Liver (tissue), 8 donors: ENCODE measurements at regions not wholly inside any gene's neighbourhood (a gene's known extent, or its start where the extent isn't known, plus 50 kb on each side); places are given as distances from the start of the nearest gene placed in this dataset.

Experiments used
- DNase-seq: peaks from one replicate; pipeline ENCODE4 v3.0.0-alpha.2; 2017; ENCODE audit warnings: low spot score
- H3K27ac ChIP-seq, 2 donors: one replicate each; pipeline ENCODE4 v1.7.0; 2013; ENCODE audit warnings: inconsistent platforms in 2 of 2, low read length in 2 of 2, control low read depth in 1 of 2, low read depth in 1 of 2, mild to moderate bottlenecking in 1 of 2
- H3K27me3 ChIP-seq, 4 donors: one replicate each; pipeline versions ENCODE4 v1.6.1 to v1.7.0; 2013; ENCODE audit warnings: low read length in 3 of 4, inconsistent platforms in 1 of 4, mild to moderate bottlenecking in 1 of 4, moderate library complexity in 1 of 4; ENCODE audit not compliant: control insufficient read depth in 4 of 4, insufficient read depth in 4 of 4
- H3K36me3 ChIP-seq, 4 donors: one replicate each; pipeline versions ENCODE4 v1.6.1 to v1.7.0; 2013; ENCODE audit warnings: low read length in 3 of 4, mild to moderate bottlenecking in 3 of 4, low read depth in 1 of 4, moderate library complexity in 1 of 4; ENCODE audit not compliant: control insufficient read depth in 4 of 4, insufficient read depth in 3 of 4
- H3K4me1 ChIP-seq, 4 donors: one replicate each; pipeline versions ENCODE4 v1.6.1 to v1.7.0; 2013; ENCODE audit warnings: low read length in 3 of 4, mild to moderate bottlenecking in 3 of 4, moderate library complexity in 1 of 4; ENCODE audit not compliant: control insufficient read depth in 4 of 4, insufficient read depth in 4 of 4
- H3K4me3 ChIP-seq, 3 donors: one replicate each; pipeline versions ENCODE4 v1.6.1 to v1.7.0; 2013; ENCODE audit warnings: low read length in 3 of 3, control low read depth in 1 of 3, low read depth in 1 of 3, mild to moderate bottlenecking in 1 of 3
- H3K9ac ChIP-seq, 2 donors: one replicate each; pipeline ENCODE4 v1.7.0; 2013; ENCODE audit warnings: low read length in 2 of 2, mild to moderate bottlenecking in 2 of 2, moderate library complexity in 2 of 2, control low read depth in 1 of 2, low read depth in 1 of 2
- H3K9me3 ChIP-seq, 4 donors: one replicate each; pipeline versions ENCODE4 v1.6.1 to v1.7.0; 2013; ENCODE audit warnings: low read length in 3 of 4; ENCODE audit not compliant: control insufficient read depth in 4 of 4
- EGR1 ChIP-seq, 2 donors: IDR thresholded peaks; 2 replicates each; pipeline ENCODE4 v1.6.1; 2016 to 2018; ENCODE audit warnings: antibody characterized with exemption in 2 of 2, low read depth in 2 of 2
- FOXA1 ChIP-seq: IDR thresholded peaks from 2 replicates; pipeline ENCODE4 v1.6.1; 2016; ENCODE audit warnings: antibody characterized with exemption
- FOXA2 ChIP-seq: IDR thresholded peaks from 2 replicates; pipeline ENCODE4 v1.6.1; 2016; ENCODE audit warnings: antibody characterized with exemption
- GABPA ChIP-seq, 2 donors: IDR thresholded peaks in 1 of 2; conservative IDR thresholded peaks in 1 of 2; 2 replicates each; pipeline ENCODE4 v1.6.1; 2016; ENCODE audit warnings: antibody characterized with exemption in 2 of 2, mild to moderate bottlenecking in 1 of 2, moderate library complexity in 1 of 2
- HNF4A ChIP-seq, 2 donors: conservative IDR thresholded peaks; 2 replicates each; pipeline ENCODE4 v1.6.1; 2016; ENCODE audit warnings: antibody characterized with exemption in 2 of 2, mild to moderate bottlenecking in 2 of 2
- HNF4G ChIP-seq: IDR thresholded peaks from 2 replicates; pipeline ENCODE4 v1.6.1; 2016; ENCODE audit warnings: antibody characterized with exemption
- JUND ChIP-seq, 2 donors: IDR thresholded peaks; 2 replicates each; pipeline ENCODE4 v1.6.1; 2016; ENCODE audit warnings: antibody characterized with exemption in 2 of 2
- NR2F2 ChIP-seq: IDR thresholded peaks from 2 replicates; pipeline ENCODE4 v1.6.1; 2016; ENCODE audit warnings: antibody characterized with exemption
- RAD21 ChIP-seq, 2 donors: IDR thresholded peaks; 2 replicates each; pipeline ENCODE4 v1.6.1; 2016; ENCODE audit warnings: antibody characterized with exemption in 2 of 2, mild to moderate bottlenecking in 2 of 2
- RXRA ChIP-seq, 2 donors: IDR thresholded peaks; 2 replicates each; pipeline ENCODE4 v1.6.1; 2017 to 2018; ENCODE audit warnings: antibody characterized with exemption in 2 of 2, mild to moderate bottlenecking in 1 of 2
- SP1 ChIP-seq: IDR thresholded peaks from 2 replicates; pipeline ENCODE4 v1.6.1; 2018; ENCODE audit warnings: antibody characterized with exemption, mild to moderate bottlenecking
- TAF1 ChIP-seq: conservative IDR thresholded peaks from 2 replicates; pipeline ENCODE4 v1.6.1; 2016; ENCODE audit warnings: antibody characterized with exemption, mild to moderate bottlenecking
- WGBS: extraction: QIAGEN DNeasy Blood & Tissue Kit; methylation state at CpG from one replicate; pipeline ENCODE4 v1.1.7; 2013; 5-methylcytosine and 5-hydroxymethylcytosine counted together
- TF ChIP-seq, protein P1 (sequence below): IDR thresholded peaks from 2 replicates; pipeline ENCODE4 v1.6.1; 2016; ENCODE audit warnings: antibody characterized with exemption
- TF ChIP-seq, protein P2 (sequence below): IDR thresholded peaks from 2 replicates; pipeline ENCODE4 v1.6.1; 2016; ENCODE audit warnings: antibody characterized with exemption, mild to moderate bottlenecking
- TF ChIP-seq, protein P3 (sequence below): fragments of 150-350 bp; IDR thresholded peaks from 2 replicates; pipeline ENCODE4 v1.5.1; 2017; ENCODE audit warnings: improper control_type of control experiment, low read depth, low read length; ENCODE audit not compliant: missing input control
- TF ChIP-seq, protein P4 (sequence below): IDR thresholded peaks from 2 replicates; pipeline ENCODE4 v1.6.1; 2016; ENCODE audit warnings: antibody characterized with exemption
- donor health status: healthy.
- donor health status: healthy.
- donor health status: healthy.
- donor health status: healthy.
- donor health status: healthy.

DNA sequence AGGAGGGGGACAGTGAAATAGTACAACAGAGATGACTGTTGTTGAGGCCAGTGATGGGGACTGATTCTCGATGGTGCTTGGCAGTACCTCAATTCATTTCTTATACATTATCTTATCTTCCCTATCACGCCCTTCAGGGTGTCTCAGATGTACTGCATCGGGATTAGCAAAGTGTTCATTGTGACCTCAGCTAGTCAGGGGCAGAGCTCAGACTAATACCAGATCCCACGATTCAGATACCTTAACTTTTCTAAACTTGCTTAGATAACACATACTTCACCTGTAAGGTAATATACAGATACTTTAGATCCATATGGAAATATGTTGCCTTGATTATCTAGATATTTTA is 720.6 kb downstream of the EFNB2 start (continued):
- TF ChIP-seq, protein P1, sequence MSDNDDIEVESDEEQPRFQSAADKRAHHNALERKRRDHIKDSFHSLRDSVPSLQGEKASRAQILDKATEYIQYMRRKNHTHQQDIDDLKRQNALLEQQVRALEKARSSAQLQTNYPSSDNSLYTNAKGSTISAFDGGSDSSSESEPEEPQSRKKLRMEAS, result no peak
- TF ChIP-seq EGR1 (IDR thresholded peaks at IDR 0.05; ENCODE audit: low read depth in 2 of 2) (no peak), RAD21 (IDR thresholded peaks at IDR 0.05) (no peak)

DNA sequence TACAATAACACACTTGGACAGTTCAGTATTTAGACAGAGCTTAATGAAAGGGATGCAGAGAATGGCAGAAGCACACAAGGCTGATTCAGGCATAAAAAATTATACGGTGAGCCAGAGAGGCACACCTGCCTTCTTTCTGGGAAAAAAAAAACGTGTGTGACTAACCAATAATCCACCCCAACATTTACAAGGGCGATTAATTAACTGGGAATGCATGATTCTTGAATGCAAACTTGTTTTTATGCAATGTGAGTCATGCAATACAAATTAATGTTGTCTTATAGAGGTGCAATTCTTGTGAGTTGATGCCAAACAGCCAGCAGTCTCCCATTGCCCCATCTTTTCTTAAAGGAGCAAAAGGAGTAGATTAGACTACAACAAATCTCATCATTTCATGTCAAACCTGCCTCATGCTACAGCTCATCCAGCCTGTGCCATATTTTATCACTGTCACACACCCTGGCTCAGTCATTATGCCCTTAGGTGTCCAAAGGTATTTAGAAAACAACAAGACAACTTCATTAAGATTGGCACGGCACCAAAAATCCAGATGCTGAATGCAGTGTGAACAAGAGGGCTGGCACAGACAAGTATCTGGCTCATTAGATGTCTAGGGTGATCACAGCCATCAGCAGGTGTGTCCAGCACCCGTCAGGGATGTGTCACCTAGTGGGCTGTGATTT is 721.1 kb downstream of the EFNB2 start:
- no peaks in the 10 kb centered on the region for H3K27me3 ChIP-seq
- no peak overlapping the region for H3K4me3 ChIP-seq
- H3K27ac ChIP-seq, result no peak overlapping the region
- no peaks in the 10 kb centered on the region for H3K36me3 ChIP-seq
- H3K9ac ChIP-seq, result no peak overlapping the region
- WGBS, result 61% methylated on average over 5 of the region's 5 CpGs
- no peak for TF ChIP-seq TAF1
- TF ChIP-seq RAD21 (IDR thresholded peaks at IDR 0.05), result no peak
- TF ChIP-seq HNF4A (conservative IDR thresholded peaks at IDR 0.05), result no peak
- no peak for TF ChIP-seq GABPA (IDR thresholded peaks at IDR 0.05 in 1 of 2, conservative IDR thresholded peaks at IDR 0.05 in 1 of 2)
- TF ChIP-seq, protein P1, result no peak
- TF ChIP-seq, protein P2, sequence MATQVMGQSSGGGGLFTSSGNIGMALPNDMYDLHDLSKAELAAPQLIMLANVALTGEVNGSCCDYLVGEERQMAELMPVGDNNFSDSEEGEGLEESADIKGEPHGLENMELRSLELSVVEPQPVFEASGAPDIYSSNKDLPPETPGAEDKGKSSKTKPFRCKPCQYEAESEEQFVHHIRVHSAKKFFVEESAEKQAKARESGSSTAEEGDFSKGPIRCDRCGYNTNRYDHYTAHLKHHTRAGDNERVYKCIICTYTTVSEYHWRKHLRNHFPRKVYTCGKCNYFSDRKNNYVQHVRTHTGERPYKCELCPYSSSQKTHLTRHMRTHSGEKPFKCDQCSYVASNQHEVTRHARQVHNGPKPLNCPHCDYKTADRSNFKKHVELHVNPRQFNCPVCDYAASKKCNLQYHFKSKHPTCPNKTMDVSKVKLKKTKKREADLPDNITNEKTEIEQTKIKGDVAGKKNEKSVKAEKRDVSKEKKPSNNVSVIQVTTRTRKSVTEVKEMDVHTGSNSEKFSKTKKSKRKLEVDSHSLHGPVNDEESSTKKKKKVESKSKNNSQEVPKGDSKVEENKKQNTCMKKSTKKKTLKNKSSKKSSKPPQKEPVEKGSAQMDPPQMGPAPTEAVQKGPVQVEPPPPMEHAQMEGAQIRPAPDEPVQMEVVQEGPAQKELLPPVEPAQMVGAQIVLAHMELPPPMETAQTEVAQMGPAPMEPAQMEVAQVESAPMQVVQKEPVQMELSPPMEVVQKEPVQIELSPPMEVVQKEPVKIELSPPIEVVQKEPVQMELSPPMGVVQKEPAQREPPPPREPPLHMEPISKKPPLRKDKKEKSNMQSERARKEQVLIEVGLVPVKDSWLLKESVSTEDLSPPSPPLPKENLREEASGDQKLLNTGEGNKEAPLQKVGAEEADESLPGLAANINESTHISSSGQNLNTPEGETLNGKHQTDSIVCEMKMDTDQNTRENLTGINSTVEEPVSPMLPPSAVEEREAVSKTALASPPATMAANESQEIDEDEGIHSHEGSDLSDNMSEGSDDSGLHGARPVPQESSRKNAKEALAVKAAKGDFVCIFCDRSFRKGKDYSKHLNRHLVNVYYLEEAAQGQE, result no peak
- TF ChIP-seq, protein P3, sequence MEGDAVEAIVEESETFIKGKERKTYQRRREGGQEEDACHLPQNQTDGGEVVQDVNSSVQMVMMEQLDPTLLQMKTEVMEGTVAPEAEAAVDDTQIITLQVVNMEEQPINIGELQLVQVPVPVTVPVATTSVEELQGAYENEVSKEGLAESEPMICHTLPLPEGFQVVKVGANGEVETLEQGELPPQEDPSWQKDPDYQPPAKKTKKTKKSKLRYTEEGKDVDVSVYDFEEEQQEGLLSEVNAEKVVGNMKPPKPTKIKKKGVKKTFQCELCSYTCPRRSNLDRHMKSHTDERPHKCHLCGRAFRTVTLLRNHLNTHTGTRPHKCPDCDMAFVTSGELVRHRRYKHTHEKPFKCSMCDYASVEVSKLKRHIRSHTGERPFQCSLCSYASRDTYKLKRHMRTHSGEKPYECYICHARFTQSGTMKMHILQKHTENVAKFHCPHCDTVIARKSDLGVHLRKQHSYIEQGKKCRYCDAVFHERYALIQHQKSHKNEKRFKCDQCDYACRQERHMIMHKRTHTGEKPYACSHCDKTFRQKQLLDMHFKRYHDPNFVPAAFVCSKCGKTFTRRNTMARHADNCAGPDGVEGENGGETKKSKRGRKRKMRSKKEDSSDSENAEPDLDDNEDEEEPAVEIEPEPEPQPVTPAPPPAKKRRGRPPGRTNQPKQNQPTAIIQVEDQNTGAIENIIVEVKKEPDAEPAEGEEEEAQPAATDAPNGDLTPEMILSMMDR, result no peak
- TF ChIP-seq, protein P4, sequence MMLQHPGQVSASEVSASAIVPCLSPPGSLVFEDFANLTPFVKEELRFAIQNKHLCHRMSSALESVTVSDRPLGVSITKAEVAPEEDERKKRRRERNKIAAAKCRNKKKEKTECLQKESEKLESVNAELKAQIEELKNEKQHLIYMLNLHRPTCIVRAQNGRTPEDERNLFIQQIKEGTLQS, result no peak
- TF ChIP-seq SP1, result no peak
- TF ChIP-seq FOXA1, result no peak
- TF ChIP-seq HNF4G, result no peak
- no peak for TF ChIP-seq RXRA (IDR thresholded peaks at IDR 0.05)
- no peak for TF ChIP-seq JUND (IDR thresholded peaks at IDR 0.05)
- H3K4me1 ChIP-seq, result no peaks in the 10 kb centered on the region
- no peaks in the 10 kb centered on the region for H3K9me3 ChIP-seq
- no peak for DNase-seq

DNA sequence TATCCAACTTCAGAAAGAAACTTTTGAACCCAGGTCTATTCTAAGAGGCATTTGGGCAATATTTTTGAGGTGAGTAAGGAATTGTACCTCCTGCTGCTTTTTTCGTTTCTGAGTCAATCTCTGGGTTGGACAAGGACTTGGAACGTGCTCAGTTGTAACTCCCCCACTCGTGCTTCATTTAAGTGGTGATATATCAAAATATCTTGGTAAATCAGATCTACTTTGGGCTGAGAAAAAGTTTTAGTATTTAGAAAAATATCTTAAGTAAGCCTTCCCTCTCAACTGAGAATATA is 728.9 kb downstream of the EFNB2 start:
- Histone ChIP-seq H3K4me3 (no peak overlapping the region), H3K36me3 (no peaks in the 10 kb centered on the region)
- no peak for TF ChIP-seq HNF4G
- TF ChIP-seq FOXA2, result no peak
- TF ChIP-seq, protein P2, result no peak
- TF ChIP-seq JUND (IDR thresholded peaks at IDR 0.05), result no peak
- TF ChIP-seq NR2F2, result no peak

More for the DNA sequence above, 728.9 kb downstream of the EFNB2 start:
- Histone ChIP-seq H3K9ac (no peak overlapping the region), H3K27me3 (no peaks in the 10 kb centered on the region), H3K27ac (no peak overlapping the region), H3K4me1 (no peaks in the 10 kb centered on the region), H3K9me3 (peaks cover 0 to 1% (median 0%) of the 10 kb centered on the region in 4 donors)
- WGBS, result 50% methylated on average over 3 of the region's 3 CpGs
- DNase-seq, result no peak
